GM19025 (cell line): ENCODE measurements at regions not wholly inside any gene's neighbourhood (a gene's known extent, or its start where the extent isn't known, plus 50 kb on each side); places are given as distances from the start of the nearest gene placed in this dataset.

Experiments used
- ATAC-seq: cut with Tn5 transposase; IDR thresholded peaks from one replicate; pipeline ENCODE4 v1.9.1; 2021; ENCODE audit warnings: mild to moderate bottlenecking, low read depth, moderate library complexity; ENCODE audit not compliant: unreplicated experiment

- ATAC-seq, result no peak
These were observed 107.1 kb downstream of the CEBPB start for GRCh38 chr20:50297498-50298376.

DNA sequence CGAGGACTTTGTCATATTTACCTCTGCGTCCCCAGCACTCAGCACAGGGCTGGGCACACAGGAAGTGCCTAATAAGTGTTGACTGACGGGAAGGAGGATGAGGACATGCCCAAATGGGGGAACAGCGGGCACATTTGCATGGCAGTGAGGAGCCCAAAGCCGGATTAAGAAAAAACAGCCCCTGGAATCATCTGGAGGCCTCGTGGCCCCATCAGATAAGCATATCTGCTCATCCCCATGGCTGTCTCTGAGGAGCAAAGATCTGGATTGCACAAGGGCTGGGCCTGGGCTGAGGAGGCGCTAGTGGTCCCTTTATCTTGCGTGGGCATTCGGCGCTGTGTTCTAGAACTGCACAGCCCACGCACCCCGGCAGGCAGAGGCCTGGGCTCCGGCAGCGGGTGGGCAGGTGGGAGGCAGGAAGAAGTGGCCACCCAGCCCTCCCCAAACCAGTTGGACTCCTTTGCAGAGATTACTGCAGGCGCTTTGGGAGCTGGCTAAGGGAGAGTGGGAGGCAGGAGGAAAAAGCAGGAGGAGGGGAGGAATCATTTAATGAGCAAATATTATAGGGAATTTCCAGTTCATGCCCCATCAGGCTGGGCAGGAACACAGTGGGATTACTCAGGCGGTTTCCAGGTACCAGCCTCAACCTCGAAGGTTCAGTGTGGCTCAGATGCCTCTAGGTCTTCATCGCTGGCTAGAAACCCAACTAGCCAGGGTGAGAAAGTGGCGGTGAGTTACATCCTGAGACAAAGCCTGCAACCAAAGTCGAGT lies 108.1 kb downstream of the CEBPB start:
- no peak for ATAC-seq

GRCh38 chr20:50299325-50299629 lies 108.6 kb downstream of the CEBPB start:
- no peak for ATAC-seq

DNA sequence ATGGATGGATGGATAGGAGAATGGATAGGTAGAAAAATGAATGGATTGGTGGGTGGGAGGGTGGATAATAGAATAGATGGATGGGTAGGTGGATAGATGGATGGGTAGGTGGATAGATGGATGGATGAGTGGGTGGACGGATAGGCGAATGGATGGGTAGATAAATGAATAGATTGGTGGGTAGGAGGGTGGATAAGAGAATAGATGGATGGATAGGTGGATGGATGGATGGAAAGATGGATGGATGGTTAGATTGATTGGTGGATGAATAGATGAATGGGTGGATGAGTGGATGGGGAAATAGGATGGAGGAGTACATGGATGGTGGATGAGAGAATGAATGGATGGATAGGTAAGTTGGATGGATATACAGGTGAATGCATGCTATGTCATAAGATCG lies 110.5 kb downstream of the CEBPB start:
- ATAC-seq, result no peak

DNA sequence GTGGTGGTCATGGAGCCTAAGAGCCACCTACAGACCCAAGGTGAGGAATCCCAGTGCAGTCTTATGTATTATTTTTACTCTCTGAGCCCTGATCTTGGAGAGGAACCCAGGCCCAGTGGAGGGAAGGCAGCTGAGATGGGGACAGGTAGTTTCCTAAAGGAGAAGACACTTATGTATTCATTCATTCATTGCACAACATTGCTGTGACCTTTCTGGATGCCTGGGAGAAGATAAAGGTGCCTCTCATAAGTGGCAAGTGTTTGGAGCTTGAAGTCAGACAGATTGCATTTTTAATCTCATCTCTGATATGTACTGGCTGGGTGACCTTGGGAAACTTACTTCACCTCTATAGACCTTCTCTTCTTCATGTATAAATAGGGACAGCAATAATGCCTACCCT lies 111.1 kb downstream of the CEBPB start:
- no peak for ATAC-seq

GRCh38 chr20:50302341-50303057 lies 111.9 kb downstream of the CEBPB start:
- no peak for ATAC-seq

GRCh38 chr20:50303573-50304500 lies 113.2 kb downstream of the CEBPB start:
- ATAC-seq, result no peak

- no peak for ATAC-seq
These were observed 113.8 kb downstream of the CEBPB start for GRCh38 chr20:50304501-50304856.

DNA sequence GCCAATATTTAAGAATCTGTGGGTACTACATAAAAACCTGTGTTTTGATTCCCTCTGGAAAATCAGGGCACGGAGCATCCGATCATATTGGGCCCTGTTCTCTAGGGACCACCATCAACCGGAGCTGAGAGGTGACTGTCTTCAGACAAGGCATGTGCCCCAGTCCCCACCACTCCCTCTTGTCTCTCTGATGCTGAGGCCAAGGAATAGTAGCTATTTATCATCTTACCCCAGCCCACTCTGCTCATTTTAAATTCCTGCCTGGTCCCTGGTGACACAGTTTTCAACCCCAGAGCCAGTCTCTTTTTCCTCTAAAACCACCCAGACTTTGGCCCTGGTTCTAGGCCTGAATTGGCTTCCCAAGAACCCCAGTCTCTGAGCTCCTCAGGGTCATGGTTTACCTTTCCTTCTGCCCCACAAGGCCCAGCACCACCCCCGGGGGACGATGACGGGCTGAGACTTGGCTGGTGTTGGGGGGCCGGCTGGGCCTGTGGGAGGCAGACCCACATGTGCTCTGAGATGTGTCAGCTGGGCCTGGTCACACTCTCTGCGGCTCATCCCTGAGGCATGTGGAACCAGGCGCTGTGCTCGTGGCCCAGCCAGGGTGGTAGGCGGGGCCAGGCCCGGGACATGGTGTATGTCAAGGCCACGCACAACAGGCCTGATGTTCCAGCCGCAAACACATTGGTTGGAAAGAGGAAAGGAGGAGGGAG lies 114.4 kb downstream of the CEBPB start:
- no peak for ATAC-seq

GRCh38 chr20:50305636-50306477 lies 115.2 kb downstream of the CEBPB start:
- ATAC-seq, result no peak

DNA sequence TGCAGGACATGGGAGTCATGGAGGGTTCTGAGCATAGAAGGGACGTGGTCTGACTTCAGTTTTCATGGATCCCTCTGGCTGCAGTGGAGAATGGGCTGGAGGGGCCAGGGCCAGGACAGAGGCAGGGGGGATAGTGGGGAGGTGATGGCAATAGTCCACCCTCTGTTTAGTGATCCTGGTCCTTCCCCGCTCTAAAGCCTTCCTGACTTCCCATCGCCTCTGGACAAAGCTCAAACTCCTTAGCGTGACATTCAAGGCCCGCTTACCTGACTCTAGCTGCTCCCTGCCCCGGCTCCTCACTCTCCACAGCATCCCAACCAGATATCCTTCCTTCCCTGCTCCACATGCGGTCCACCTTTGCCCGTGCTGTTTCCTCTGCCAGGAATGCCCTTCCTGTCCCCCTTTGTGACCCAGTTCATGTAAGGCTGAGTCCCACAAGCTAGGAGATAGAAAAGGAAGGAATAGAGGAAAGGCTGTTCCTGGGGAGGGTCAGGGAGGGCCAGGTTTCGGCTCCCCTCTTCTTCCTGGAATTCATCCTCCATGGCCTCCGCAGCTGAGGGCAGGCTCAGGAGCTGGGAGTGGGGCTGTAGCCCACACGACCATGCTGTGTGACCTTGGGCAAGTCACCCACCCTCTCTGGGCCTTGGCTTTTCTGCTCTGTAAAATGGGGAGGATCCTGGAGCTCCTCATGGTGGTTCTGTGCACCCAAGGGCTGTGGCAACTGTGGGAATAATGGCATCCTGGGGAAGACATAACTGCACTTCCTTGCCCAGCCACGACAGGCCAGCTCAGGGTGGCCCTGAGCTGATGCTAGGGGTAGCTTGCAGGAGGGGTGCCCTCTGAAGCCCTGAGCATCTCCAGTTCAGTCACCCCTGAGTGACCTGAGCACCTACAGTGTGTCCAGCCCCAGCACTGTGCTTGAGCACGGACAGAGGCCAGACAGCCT lies 116.1 kb downstream of the CEBPB start:
- ATAC-seq, result no peak

- ATAC-seq, result no peak
These were observed 117.5 kb downstream of the CEBPB start for GRCh38 chr20:50308166-50308512.

DNA sequence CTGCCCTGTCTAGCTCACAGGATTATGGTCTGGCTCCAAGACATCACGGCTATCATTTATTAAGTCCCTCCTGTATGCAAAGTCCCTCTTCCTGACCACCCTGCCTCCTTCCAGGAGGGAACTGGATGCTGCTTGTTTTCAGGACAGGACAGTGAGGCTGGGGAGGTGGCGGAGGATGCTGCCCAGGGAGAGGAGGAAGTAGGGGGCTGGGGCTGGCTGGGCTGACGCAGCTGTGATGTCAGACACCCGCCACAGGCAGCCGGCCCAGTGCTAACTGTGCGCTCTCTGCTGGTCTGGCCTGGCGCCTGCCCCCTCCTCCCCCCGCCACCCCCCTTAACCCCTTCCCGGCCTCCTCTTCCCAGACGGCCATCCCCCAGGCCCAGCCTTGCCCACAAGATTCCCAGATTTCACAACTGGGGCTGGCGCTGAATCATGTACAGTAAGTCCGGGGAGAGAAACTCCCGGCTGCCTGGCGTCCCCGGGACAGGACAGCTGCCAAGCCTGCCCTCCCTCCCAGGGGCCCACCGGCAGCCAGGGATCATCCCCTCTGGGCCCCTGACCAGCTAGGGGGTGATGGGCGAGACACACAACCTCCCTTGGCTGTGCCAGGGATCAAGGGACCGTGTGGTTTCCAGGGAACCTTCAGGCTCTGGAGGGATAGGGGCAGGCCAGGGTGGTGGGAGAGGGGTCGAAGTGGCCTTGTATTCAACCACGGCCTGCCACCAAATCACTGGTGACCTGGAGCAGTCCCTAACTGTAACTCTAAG lies 118.1 kb downstream of the CEBPB start:
- ATAC-seq, result no peak

DNA sequence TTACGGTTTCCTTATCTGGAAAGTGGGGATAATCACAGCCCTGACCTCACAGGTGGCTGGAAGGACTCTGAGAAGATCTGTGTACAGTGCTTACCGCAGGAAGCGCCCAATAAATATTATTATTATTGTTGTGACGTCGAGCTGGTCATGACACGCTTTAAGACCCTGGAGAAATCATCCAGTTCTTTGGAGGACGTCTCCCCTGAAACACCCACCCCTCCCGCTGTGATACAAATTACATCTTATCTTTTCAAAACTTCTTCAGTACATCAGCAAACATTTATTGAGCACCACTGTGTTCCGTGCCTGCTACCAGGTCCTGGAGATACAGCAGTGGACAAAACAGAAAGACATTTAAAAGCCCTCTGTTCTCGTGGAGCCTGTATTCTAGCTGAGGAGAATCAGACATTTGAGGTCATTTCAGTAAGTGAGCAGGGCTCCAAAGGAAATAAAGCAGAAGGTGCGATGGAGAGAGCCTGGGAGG lies 118.7 kb downstream of the CEBPB start:
- no peak for ATAC-seq

GRCh38 chr20:50309764-50310672 lies 119.4 kb downstream of the CEBPB start:
- ATAC-seq, result no peak

- ATAC-seq, result no peak
These were observed 120.0 kb downstream of the CEBPB start for GRCh38 chr20:50310673-50311051.
